H9 (cell line): ENCODE measurements at regions not wholly inside any gene's neighbourhood (a gene's known extent, or its start where the extent isn't known, plus 50 kb on each side); places are given as distances from the start of the nearest gene placed in this dataset.
A peak's percentile ranks its signal among the peaks of the same experiment; 100 is the strongest.

Source experiments
- DNase-seq: peaks from one replicate; pipeline ENCODE4 v3.0.0-alpha.2; 2017
- H2AFZ ChIP-seq: one replicate; pipeline ENCODE4 v1.6.1; 2013; ENCODE audit warnings: mild to moderate bottlenecking, low read length, control low read depth, moderate library complexity
- H2AK5ac ChIP-seq: 2 replicates; pipeline ENCODE4 v1.6.1; 2013; ENCODE audit warnings: low read length, control low read depth, mixed read lengths; ENCODE audit not compliant: insufficient read length
- H2BK120ac ChIP-seq: one replicate; pipeline ENCODE4 v1.6.1; 2013; ENCODE audit warnings: low read depth, mild to moderate bottlenecking, low read length, control low read depth, inconsistent platforms; ENCODE audit not compliant: poor library complexity, severe bottlenecking
- H2BK12ac ChIP-seq: 2 replicates; pipeline ENCODE4 v1.6.1; 2013; ENCODE audit warnings: low read length, control low read depth, mixed read lengths, low read depth; ENCODE audit not compliant: insufficient read length
- H2BK15ac ChIP-seq: 2 replicates; pipeline ENCODE4 v1.6.1; 2013; ENCODE audit warnings: low read depth, low read length, control low read depth
- H2BK20ac ChIP-seq: one replicate; pipeline ENCODE4 v1.6.1; 2013; ENCODE audit warnings: low read depth, mild to moderate bottlenecking, low read length, control low read depth, inconsistent platforms; ENCODE audit not compliant: poor library complexity, severe bottlenecking
- H2BK5ac ChIP-seq: 2 replicates; pipeline ENCODE4 v1.6.1; 2013; ENCODE audit warnings: low read length, control low read depth, mixed read lengths; ENCODE audit not compliant: insufficient read length
- H3K14ac ChIP-seq: 2 replicates; pipeline ENCODE4 v1.6.1; 2013; ENCODE audit warnings: low read length, control low read depth; ENCODE audit not compliant: insufficient read depth
- H3K18ac ChIP-seq: 2 replicates; pipeline ENCODE4 v1.6.1; 2013; ENCODE audit warnings: low read depth, mild to moderate bottlenecking, mixed read lengths, low read length, control low read depth; ENCODE audit not compliant: insufficient read length
- H3K23ac ChIP-seq: 2 replicates; pipeline ENCODE4 v1.6.1; 2013; ENCODE audit warnings: low read length, control low read depth, mixed read lengths, low read depth; ENCODE audit not compliant: insufficient read length
- H3K23me2 ChIP-seq: 2 replicates; pipeline ENCODE4 v1.6.1; 2013; ENCODE audit warnings: low read depth, mild to moderate bottlenecking, mixed read lengths, low read length, control low read depth; ENCODE audit not compliant: insufficient read length, poor library complexity, severe bottlenecking
- H3K27ac ChIP-seq: 2 replicates; pipeline ENCODE4 v1.5.1; 2013; ENCODE audit warnings: low read length, control low read depth, mixed read lengths, low read depth; ENCODE audit not compliant: insufficient read length
- H3K27me3 ChIP-seq: 2 replicates; pipeline ENCODE4 v1.6.1; 2013; ENCODE audit warnings: low read length, control low read depth, inconsistent platforms; ENCODE audit not compliant: insufficient read depth
- H3K4ac ChIP-seq: 2 replicates; pipeline ENCODE4 v1.6.1; 2013; ENCODE audit warnings: low read depth, mild to moderate bottlenecking, control low read depth, inconsistent platforms, low read length, moderate library complexity
- H3K4me1 ChIP-seq: 2 replicates; pipeline ENCODE4 v1.6.1; 2013; ENCODE audit warnings: low read length, control low read depth, inconsistent platforms; ENCODE audit not compliant: insufficient read depth
- H3K4me2 ChIP-seq: 2 replicates; pipeline ENCODE4 v1.6.1; 2013; ENCODE audit warnings: low read length, control low read depth, mixed read lengths; ENCODE audit not compliant: insufficient read length, insufficient read depth
- H3K56ac ChIP-seq: 2 replicates; pipeline ENCODE4 v1.6.1; 2013; ENCODE audit warnings: low read depth, mild to moderate bottlenecking, mixed read lengths, low read length, control low read depth; ENCODE audit not compliant: insufficient read length
- H3K79me1 ChIP-seq: 2 replicates; pipeline ENCODE4 v1.6.1; 2013; ENCODE audit warnings: low read depth, mild to moderate bottlenecking, moderate library complexity, low read length, control low read depth, inconsistent platforms; ENCODE audit not compliant: insufficient read depth, poor library complexity, severe bottlenecking
- H3K79me2 ChIP-seq: 2 replicates; pipeline ENCODE4 v1.6.1; 2013; ENCODE audit warnings: low read length, control low read depth, inconsistent platforms; ENCODE audit not compliant: insufficient read depth
- H3K9ac ChIP-seq: 2 replicates; pipeline ENCODE4 v1.6.1; 2013; ENCODE audit warnings: low read length, control low read depth, mixed read lengths; ENCODE audit not compliant: insufficient read length; ENCODE audit errors: extremely low read depth
- H3K9me3 ChIP-seq: one replicate; pipeline ENCODE4 v1.6.1; 2013; ENCODE audit warnings: low read depth, low read length, inconsistent platforms; ENCODE audit not compliant: control insufficient read depth
- H3T11ph ChIP-seq: one replicate; pipeline ENCODE4 v1.6.1; 2013; ENCODE audit warnings: mild to moderate bottlenecking, low read length, control low read depth, inconsistent platforms
- H4K20me1 ChIP-seq: one replicate; pipeline ENCODE4 v1.6.1; 2013; ENCODE audit not compliant: control insufficient read depth, insufficient read length, insufficient read depth
- H4K5ac ChIP-seq: 2 replicates; pipeline ENCODE4 v1.6.1; 2013; ENCODE audit warnings: low read depth, mild to moderate bottlenecking, mixed read lengths, low read length, control low read depth; ENCODE audit not compliant: insufficient read length
- H4K8ac ChIP-seq: replicated peaks from 2 replicates; pipeline ENCODE4 v1.6.1; 2013; ENCODE audit warnings: low read length, control low read depth, mixed read lengths, low read depth; ENCODE audit not compliant: insufficient read length
- H4K91ac ChIP-seq: 2 replicates; pipeline ENCODE4 v1.6.1; 2013; ENCODE audit warnings: low read depth, mild to moderate bottlenecking, moderate library complexity, mixed read lengths, low read length, control low read depth; ENCODE audit not compliant: insufficient read length
- H3K27ac Mint-ChIP-seq, 3 experiments: 2 replicates in 2 of 3; 3 replicates in 1 of 3; pipeline ENCODE4 v1.8.0; 2020 to 2021; ENCODE audit warnings: mixed read lengths in 3 of 3, mild to moderate bottlenecking in 1 of 3, moderate library complexity in 1 of 3
- H3K27me3 Mint-ChIP-seq: 2 replicates; pipeline ENCODE4 v1.8.0; 2021; ENCODE audit warnings: low read depth, mild to moderate bottlenecking, moderate library complexity, mixed read lengths
- H3K36me3 Mint-ChIP-seq, 3 experiments: 2 replicates in 2 of 3; 3 replicates in 1 of 3; pipeline ENCODE4 v1.8.0; 2020 to 2021; ENCODE audit warnings: low read depth in 3 of 3, mixed read lengths in 3 of 3; ENCODE audit not compliant: insufficient read depth in 1 of 3
- H3K4me1 Mint-ChIP-seq, 2 experiments: 2 replicates each; pipeline ENCODE4 v1.8.0; 2020; ENCODE audit warnings: mixed read lengths in 2 of 2
- H3K4me3 Mint-ChIP-seq, 2 experiments: 2 replicates in 1 of 2; 3 replicates in 1 of 2; pipeline ENCODE4 v1.8.0; 2020 to 2021; ENCODE audit warnings: mild to moderate bottlenecking in 2 of 2, mixed read lengths in 2 of 2, moderate library complexity in 1 of 2
- H3K9me3 Mint-ChIP-seq, 2 experiments: 2 replicates in 1 of 2; 3 replicates in 1 of 2; pipeline ENCODE4 v1.8.0; 2020; ENCODE audit warnings: mild to moderate bottlenecking in 2 of 2, mixed read lengths in 2 of 2, moderate library complexity in 1 of 2
- CTCF ChIP-seq: fragments of 200-600 bp; sonication (generic); conservative IDR thresholded peaks from 3 replicates; pipeline ENCODE4 v1.8.0; 2021; ENCODE audit warnings: antibody characterized with exemption, mild to moderate bottlenecking
- WGBS: extraction: QIAGEN DNeasy Blood & Tissue Kit; methylation state at CpG from one replicate; pipeline ENCODE4 v1.1.7; 2013; ENCODE audit warnings: missing lambda C conversion rate, low lambda C conversion rate, mixed read lengths; ENCODE audit not compliant: insufficient read length; ENCODE audit errors: extremely low coverage; 5-methylcytosine and 5-hydroxymethylcytosine counted together

GRCh38 chr18:59067873-59068272, 71.8 kb upstream of the SEC11C start:
- Histone ChIP-seq H2BK120ac (no peak overlapping the region), H3K23ac (no peak overlapping the region), H3T11ph (no peak overlapping the region), H2BK5ac (no peak overlapping the region), H2BK12ac (no peak overlapping the region), H2AFZ (no peak overlapping the region), H3K27ac (no peak overlapping the region), H2BK20ac (no peak overlapping the region), H3K9ac (no peak overlapping the region), H2AK5ac (no peak overlapping the region), H3K23me2 (no peaks in the 10 kb centered on the region), H3K79me2 (no peaks in the 10 kb centered on the region), H3K18ac (no peak overlapping the region), H3K9me3 (no peaks in the 10 kb centered on the region), H3K56ac (no peak overlapping the region), H4K8ac (no peak overlapping the region), H3K4me1 (no peaks in the 10 kb centered on the region), H3K4me2 (no peak overlapping the region), H4K20me1 (no peaks in the 10 kb centered on the region), H4K91ac (no peak overlapping the region), H3K79me1 (no peaks in the 10 kb centered on the region), H3K27me3 (no peaks in the 10 kb centered on the region), H4K5ac (no peak overlapping the region), H2BK15ac (no peak overlapping the region), H3K4ac (no peak overlapping the region), H3K14ac (no peak overlapping the region)
- Mint-ChIP-seq H3K9me3 (no peaks in the 10 kb centered on the region), H3K36me3 (no peaks in the 10 kb centered on the region), H3K27me3 (no peaks in the 10 kb centered on the region), H3K27ac (no peak overlapping the region), H3K4me1 (peaks cover 0 to 5% of the 10 kb centered on the region in 2 experiments; a peak in 2 of 4 replicates), H3K4me3 (no peak overlapping the region)
- WGBS = no CpG with 5 or more reads among the region's 2 CpGs
- DNase-seq = no peak
- peak; percentile 53; the same call in 2 of the 3 replicates for TF ChIP-seq CTCF
